Osteocyte (in vitro differentiated cells): ENCODE measurements at regions not wholly inside any gene's neighbourhood (a gene's known extent, or its start where the extent isn't known, plus 50 kb on each side); places are given as distances from the start of the nearest gene placed in this dataset.

Experiments
- DNase-seq: peaks from one replicate; pipeline ENCODE4 v3.0.0; 2021; ENCODE audit warnings: mixed read lengths; ENCODE audit not compliant: unreplicated experiment; ENCODE audit errors: extremely low spot score
- H3K27ac Mint-ChIP-seq: one replicate; pipeline ENCODE4 v1.8.0; 2021; ENCODE audit warnings: mild to moderate bottlenecking, mixed read lengths; ENCODE audit not compliant: unreplicated experiment
- H3K27me3 Mint-ChIP-seq: one replicate; pipeline ENCODE4 v1.8.0; 2021; ENCODE audit warnings: mixed read lengths; ENCODE audit not compliant: unreplicated experiment
- H3K36me3 Mint-ChIP-seq: one replicate; pipeline ENCODE4 v1.8.0; 2021; ENCODE audit warnings: mixed read lengths; ENCODE audit not compliant: unreplicated experiment
- H3K4me1 Mint-ChIP-seq: one replicate; pipeline ENCODE4 v1.8.0; 2021; ENCODE audit warnings: mixed read lengths; ENCODE audit not compliant: unreplicated experiment
- H3K4me3 Mint-ChIP-seq: one replicate; pipeline ENCODE4 v1.8.0; 2021; ENCODE audit warnings: mild to moderate bottlenecking, moderate library complexity, mixed read lengths; ENCODE audit not compliant: unreplicated experiment
- H3K9me3 Mint-ChIP-seq: one replicate; pipeline ENCODE4 v1.8.0; 2021; ENCODE audit warnings: mixed read lengths; ENCODE audit not compliant: unreplicated experiment
- TF ChIP-seq, protein P1 (sequence below): fragments of 200-600 bp; sonication (generic); IDR thresholded peaks from 2 replicates; pipeline ENCODE4 v1.5.0; 2021; ENCODE audit warnings: antibody characterized with exemption, mild to moderate bottlenecking, moderate library complexity

DNA sequence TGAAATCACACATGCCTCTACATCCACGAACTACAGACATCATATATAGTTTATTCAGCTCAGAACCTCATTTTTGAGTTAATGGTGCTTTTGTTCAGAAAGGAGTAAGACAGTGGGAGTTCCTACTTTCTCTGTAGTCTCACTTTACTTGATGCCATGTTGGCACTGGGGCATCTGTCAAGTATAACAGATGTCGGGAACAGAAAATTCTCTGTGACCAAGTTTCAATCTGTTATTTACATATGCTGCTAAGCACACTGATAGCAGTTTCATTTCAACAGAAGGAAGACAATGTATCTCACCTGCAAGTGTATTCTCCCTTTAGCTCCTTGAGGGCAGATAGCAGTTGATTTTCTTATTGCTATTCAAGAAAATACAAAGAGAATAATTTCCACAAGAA is 774.1 kb downstream of the METTL4 start:
- TF ChIP-seq, protein P1, sequence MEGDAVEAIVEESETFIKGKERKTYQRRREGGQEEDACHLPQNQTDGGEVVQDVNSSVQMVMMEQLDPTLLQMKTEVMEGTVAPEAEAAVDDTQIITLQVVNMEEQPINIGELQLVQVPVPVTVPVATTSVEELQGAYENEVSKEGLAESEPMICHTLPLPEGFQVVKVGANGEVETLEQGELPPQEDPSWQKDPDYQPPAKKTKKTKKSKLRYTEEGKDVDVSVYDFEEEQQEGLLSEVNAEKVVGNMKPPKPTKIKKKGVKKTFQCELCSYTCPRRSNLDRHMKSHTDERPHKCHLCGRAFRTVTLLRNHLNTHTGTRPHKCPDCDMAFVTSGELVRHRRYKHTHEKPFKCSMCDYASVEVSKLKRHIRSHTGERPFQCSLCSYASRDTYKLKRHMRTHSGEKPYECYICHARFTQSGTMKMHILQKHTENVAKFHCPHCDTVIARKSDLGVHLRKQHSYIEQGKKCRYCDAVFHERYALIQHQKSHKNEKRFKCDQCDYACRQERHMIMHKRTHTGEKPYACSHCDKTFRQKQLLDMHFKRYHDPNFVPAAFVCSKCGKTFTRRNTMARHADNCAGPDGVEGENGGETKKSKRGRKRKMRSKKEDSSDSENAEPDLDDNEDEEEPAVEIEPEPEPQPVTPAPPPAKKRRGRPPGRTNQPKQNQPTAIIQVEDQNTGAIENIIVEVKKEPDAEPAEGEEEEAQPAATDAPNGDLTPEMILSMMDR, result no peak
- no peak for DNase-seq
- H3K9me3 Mint-ChIP-seq, result no peaks in the 10 kb centered on the region
- no peak overlapping the region for H3K4me3 Mint-ChIP-seq
- H3K4me1 Mint-ChIP-seq, result no peaks in the 10 kb centered on the region
- H3K36me3 Mint-ChIP-seq, result no peaks in the 10 kb centered on the region
- no peak overlapping the region for H3K27ac Mint-ChIP-seq
- H3K27me3 Mint-ChIP-seq, result no peaks in the 10 kb centered on the region

DNA sequence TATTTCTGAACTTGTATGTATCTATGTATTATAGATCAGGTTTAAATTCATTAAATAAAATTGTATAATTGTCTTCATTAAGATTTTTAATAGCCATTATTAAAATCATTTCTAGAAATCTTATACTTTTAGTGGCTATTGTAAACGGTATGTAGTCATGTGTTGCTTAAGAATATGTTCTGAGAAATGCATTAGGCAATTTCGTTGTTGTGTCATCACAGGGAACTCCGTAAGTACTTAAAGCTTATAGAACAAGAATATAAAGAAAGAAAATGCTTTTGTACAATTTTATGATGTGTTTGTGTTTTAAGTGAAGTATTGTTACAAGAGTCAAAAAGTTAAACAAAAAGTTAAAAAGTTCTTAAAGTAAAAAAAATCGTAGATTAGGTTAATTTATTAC is 765.8 kb downstream of the METTL4 start:
- no peak overlapping the region for H3K27ac Mint-ChIP-seq
- DNase-seq, result no peak
- no peak overlapping the region for H3K4me3 Mint-ChIP-seq
- no peaks in the 10 kb centered on the region for H3K4me1 Mint-ChIP-seq
- no peaks in the 10 kb centered on the region for H3K27me3 Mint-ChIP-seq
- H3K36me3 Mint-ChIP-seq, result no peaks in the 10 kb centered on the region
- TF ChIP-seq, protein P1, result no peak
- H3K9me3 Mint-ChIP-seq, result no peaks in the 10 kb centered on the region

DNA sequence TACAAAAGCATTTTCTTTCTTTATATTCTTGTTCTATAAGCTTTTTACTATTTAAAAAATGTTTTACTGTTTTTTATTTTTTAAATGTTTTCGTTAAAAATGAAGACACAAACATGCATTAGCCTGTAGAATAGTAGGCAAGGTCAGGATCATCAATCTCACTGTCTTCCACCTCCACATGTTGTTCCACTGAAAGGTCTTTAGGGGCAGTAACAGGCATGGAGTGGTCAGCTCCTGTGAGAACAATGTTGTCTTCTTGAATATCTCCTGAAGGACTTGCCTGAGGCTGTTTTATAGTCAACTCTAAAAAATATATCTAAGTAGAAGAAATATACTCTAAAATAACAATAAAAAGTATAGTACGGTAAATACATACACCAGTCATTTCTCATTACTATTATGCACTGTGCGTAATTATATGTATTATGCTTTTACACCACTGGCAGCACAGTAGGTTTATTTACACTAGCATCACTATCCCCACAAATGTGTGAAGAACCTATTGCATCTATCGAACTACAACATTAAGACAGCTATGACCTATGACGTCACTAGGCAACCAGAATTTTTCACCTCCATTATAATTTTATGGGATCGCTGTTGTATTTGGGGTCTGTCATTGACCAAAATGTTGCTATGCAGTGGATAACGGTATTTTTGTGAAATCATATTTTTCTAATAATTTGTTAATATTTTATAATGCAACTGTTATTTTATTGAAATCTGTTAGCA is 764.3 kb downstream of the METTL4 start:
- Mint-ChIP-seq H3K4me3 (no peak overlapping the region), H3K27me3 (no peaks in the 10 kb centered on the region), H3K27ac (no peak overlapping the region), H3K9me3 (no peaks in the 10 kb centered on the region), H3K36me3 (no peaks in the 10 kb centered on the region), H3K4me1 (no peaks in the 10 kb centered on the region)
- DNase-seq, result no peak
- TF ChIP-seq, protein P1, result no peak

DNA sequence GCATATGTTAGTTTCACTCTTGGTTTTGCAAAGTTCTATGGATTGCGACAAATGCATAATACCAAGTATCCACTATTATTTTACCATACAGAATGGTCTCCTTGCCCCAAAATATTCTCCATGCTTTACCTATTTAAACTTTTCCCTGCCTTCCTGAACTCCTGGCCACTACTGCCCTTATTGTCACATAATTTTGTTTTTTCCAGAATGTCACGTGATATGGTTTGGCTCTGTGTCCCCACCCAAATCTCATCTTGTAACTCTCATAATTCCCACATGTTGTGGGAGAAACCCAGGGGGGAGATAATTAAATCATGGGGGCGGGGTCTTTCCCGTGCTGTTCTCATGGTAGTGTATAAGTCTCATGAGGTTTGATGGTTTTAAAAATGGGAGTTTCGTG is 760.0 kb downstream of the METTL4 start:
- no peaks in the 10 kb centered on the region for H3K27me3 Mint-ChIP-seq
- H3K9me3 Mint-ChIP-seq, result no peaks in the 10 kb centered on the region
- no peaks in the 10 kb centered on the region for H3K4me1 Mint-ChIP-seq
- no peaks in the 10 kb centered on the region for H3K36me3 Mint-ChIP-seq
- no peak overlapping the region for H3K27ac Mint-ChIP-seq
- H3K4me3 Mint-ChIP-seq, result no peak overlapping the region
- no peak for DNase-seq
- TF ChIP-seq, protein P1, result no peak

DNA sequence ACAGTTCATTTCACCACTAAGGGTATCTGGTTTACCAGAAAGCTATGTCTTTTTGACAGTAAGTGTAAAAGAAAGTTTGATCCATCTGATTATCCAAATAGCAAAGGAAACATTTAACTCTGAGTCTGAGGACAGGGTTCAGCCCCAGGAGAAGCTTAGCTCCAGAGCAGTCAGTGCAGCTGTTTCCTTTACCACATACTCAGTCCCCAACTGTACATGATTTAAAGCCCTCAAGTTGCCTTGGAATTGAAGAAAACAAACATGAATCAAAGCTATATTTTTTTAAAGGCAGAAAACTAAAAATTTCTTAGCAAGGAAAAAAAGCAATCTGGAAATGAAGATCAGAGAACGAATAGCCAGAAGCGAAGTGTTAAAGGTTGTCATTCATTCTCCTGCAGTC is 746.0 kb downstream of the METTL4 start:
- Mint-ChIP-seq H3K27me3 (no peaks in the 10 kb centered on the region), H3K4me3 (no peak overlapping the region), H3K27ac (no peak overlapping the region), H3K4me1 (no peaks in the 10 kb centered on the region), H3K9me3 (peaks cover 2% of the 10 kb centered on the region), H3K36me3 (no peaks in the 10 kb centered on the region)
- TF ChIP-seq, protein P1, result no peak
- no peak for DNase-seq
